Endothelial cell of umbilical vein (primary cell): ENCODE measurements at regions not wholly inside any gene's neighbourhood (a gene's known extent, or its start where the extent isn't known, plus 50 kb on each side); places are given as distances from the start of the nearest gene placed in this dataset.
"Not testable (repeated sequence)": the region's sequence is repeated elsewhere in the genome, so short reads cannot be mapped to it uniquely, and the experiment has no call there.

Source experiments
- BruUV-seq: library from RNA; stranded (reverse); fragments of 400-500 nt; replicated peaks from 2 replicates; lab custom pipeline; 2021; lab: Mats Ljungman, UMichigan
- CTCF ChIA-PET: fragments of 300-600, 350-600 bp; sonication (Branson Sonifier 250); formaldehyde crosslinking; loops from one replicate; lab custom pipeline; 2021; ENCODE audit warnings: antibody characterized with exemption, inconsistent platforms; lab: Charles Lee
- POLR2A ChIA-PET: fragments of 300-600, 350-600 bp; sonication (Branson Sonifier 250); formaldehyde crosslinking; loops from one replicate; lab custom pipeline; 2021; ENCODE audit warnings: antibody characterized with exemption, inconsistent platforms; lab: Charles Lee
- DNase-seq: peaks from one replicate; pipeline ENCODE4 v3.0.0-alpha.2; 2011; ENCODE audit warnings: low read depth, low spot score
- FAIRE-seq: peaks from 2 replicates; lab custom pipeline; 2011; peaks lifted over from hg19 to GRCh38; lab: Jason Lieb, UNC
- H2AFZ ChIP-seq: 2 replicates; pipeline ENCODE4 v1.6.0; 2012; ENCODE audit warnings: low read depth, low read length, control low read depth, inconsistent platforms
- H3K27ac ChIP-seq: 2 replicates; pipeline ENCODE4 v1.5.1; 2011; ENCODE audit warnings: low read depth, mild to moderate bottlenecking, control low read depth, low read length, moderate library complexity; ENCODE audit not compliant: insufficient read depth
- H3K27me3 ChIP-seq, 2 experiments: 2 replicates each; pipeline versions ENCODE4 v1.6.0 to v1.6.1; 2011; ENCODE audit warnings: low read length in 2 of 2, mixed read lengths in 1 of 2; ENCODE audit not compliant: control insufficient read depth in 2 of 2, insufficient read depth in 2 of 2
- H3K36me3 ChIP-seq, 2 experiments: 2 replicates in 1 of 2; 3 replicates in 1 of 2; pipeline ENCODE4 v1.5.1; 2011; ENCODE audit warnings: low read length in 2 of 2, mild to moderate bottlenecking in 1 of 2, moderate library complexity in 1 of 2; ENCODE audit not compliant: control insufficient read depth in 2 of 2, insufficient read depth in 2 of 2; ENCODE audit errors: extremely low read depth in 1 of 2
- H3K4me1 ChIP-seq: 3 replicates; pipeline ENCODE4 v1.5.1; 2011; ENCODE audit warnings: mild to moderate bottlenecking, low read length; ENCODE audit not compliant: control insufficient read depth, insufficient read depth; ENCODE audit errors: extremely low read depth
- H3K4me2 ChIP-seq: 2 replicates; pipeline ENCODE4 v1.6.1; 2011; ENCODE audit warnings: low read length, control low read depth, mixed read lengths; ENCODE audit not compliant: insufficient read depth
- H3K4me3 ChIP-seq, 3 experiments: fragments of 200-600 bp in 1 of 3; sonication (generic), shearing (Covaris generic) in 1 of 3; replicated peaks in 1 of 3; 2 replicates each; pipeline ENCODE4 v1.5.1; 2011 to 2016; ENCODE audit warnings: control low read depth in 3 of 3, low read length in 3 of 3, mild to moderate bottlenecking in 2 of 3, inconsistent platforms in 1 of 3, low read depth in 1 of 3, moderate library complexity in 1 of 3; ENCODE audit not compliant: insufficient read depth in 1 of 3
- H3K79me2 ChIP-seq: 2 replicates; pipeline ENCODE4 v1.6.0; 2012; ENCODE audit warnings: low read length, inconsistent platforms; ENCODE audit not compliant: control insufficient read depth, insufficient read depth
- H3K9ac ChIP-seq: replicated peaks from 2 replicates; pipeline ENCODE3; 2011; ENCODE audit warnings: low read length, control low read depth; ENCODE audit not compliant: insufficient read depth; ENCODE audit errors: extremely low read depth
- H3K9me1 ChIP-seq: replicated peaks from 3 replicates; pipeline ENCODE4 v1.6.0; 2011; ENCODE audit warnings: mild to moderate bottlenecking, low read length; ENCODE audit not compliant: control insufficient read depth, insufficient read depth; ENCODE audit errors: extremely low read depth
- H3K9me3 ChIP-seq: replicated peaks from 2 replicates; pipeline ENCODE4 v1.5.1; 2012; ENCODE audit warnings: low read length, inconsistent platforms; ENCODE audit not compliant: control insufficient read depth, insufficient read depth
- H4K20me1 ChIP-seq: replicated peaks from 2 replicates; pipeline ENCODE3; 2011; ENCODE audit warnings: mild to moderate bottlenecking, low read length; ENCODE audit not compliant: control insufficient read depth, insufficient read depth; ENCODE audit errors: extremely low read depth
- CTCF ChIP-seq, 2 donors: IDR thresholded peaks; 1 replicate in 1 of 2; 2 replicates in 1 of 2; pipeline ENCODE4 v1.5.1; 2011; ENCODE audit warnings: low read length in 2 of 2, mild to moderate bottlenecking in 2 of 2, moderate library complexity in 2 of 2, control low read depth in 1 of 2, inconsistent platforms in 1 of 2, low read depth in 1 of 2; ENCODE audit not compliant: insufficient read depth in 1 of 2; ENCODE audit errors: extremely low read depth in 1 of 2
- EZH2 ChIP-seq: IDR thresholded peaks from 2 replicates; pipeline ENCODE4 v1.6.1; 2012; ENCODE audit warnings: borderline replicate concordance, low read depth, mild to moderate bottlenecking, moderate library complexity, low read length, inconsistent platforms; ENCODE audit not compliant: severe bottlenecking
- FOS ChIP-seq: IDR thresholded peaks from 2 replicates; pipeline ENCODE4 v1.6.1; 2011; ENCODE audit warnings: mild to moderate bottlenecking, low read length, moderate library complexity, borderline replicate concordance; ENCODE audit not compliant: insufficient read depth
- GATA2 ChIP-seq: IDR thresholded peaks from 2 replicates; pipeline ENCODE4 v1.7.0; 2011; ENCODE audit warnings: low read depth, mild to moderate bottlenecking, moderate library complexity, mixed read lengths, low read length; ENCODE audit not compliant: insufficient read length, insufficient read depth
- JUN ChIP-seq: IDR thresholded peaks from 2 replicates; pipeline ENCODE4 v1.6.1; 2011; ENCODE audit warnings: borderline replicate concordance, low read depth; ENCODE audit not compliant: insufficient read length, insufficient read depth
- MAX ChIP-seq: IDR thresholded peaks from 2 replicates; pipeline ENCODE4 v1.6.1; 2011; ENCODE audit not compliant: insufficient read depth, insufficient read length
- MYC ChIP-seq: IDR thresholded peaks from one replicate; pipeline ENCODE4 v1.6.1; 2011; ENCODE audit warnings: mild to moderate bottlenecking, low read depth, low read length
- POLR2A ChIP-seq: IDR thresholded peaks from 2 replicates; pipeline ENCODE4 v1.6.1; 2012; ENCODE audit warnings: low read depth, mild to moderate bottlenecking, control low read depth, low read length
- POLR2AphosphoS5 ChIP-seq: IDR thresholded peaks from 2 replicates; pipeline ENCODE4 v1.6.1; 2012; ENCODE audit warnings: low read depth, mild to moderate bottlenecking, control low read depth, low read length, moderate library complexity; ENCODE audit not compliant: insufficient read depth
- dilution Hi-C: fragments of 300-500 bp; cut with MboI; formaldehyde crosslinking; loops from one replicate; pipeline ENCODE4 v1.15.0; 2019; ENCODE audit warnings: low sequenced_read_pairs; ENCODE audit not compliant: extremely low pct_ligation_motif_present
- intact Hi-C: fragments of 100-400 bp; cut with micrococcal nuclease; formaldehyde crosslinking; loops from one replicate; pipeline ENCODE4 v1.10.0; 2022

- BruUV-seq, result no TSS peak
- TF ChIP-seq MAX (no peak), MYC (no peak), CTCF (IDR thresholded peaks at IDR 0.05; ENCODE audit: extremely low read depth in 1 of 2, insufficient read depth in 1 of 2, low read depth in 1 of 2, low read length in 2 of 2) (no peak), GATA2 (no peak), FOS (no peak), JUN (no peak), EZH2 (no peak), POLR2A (no peak), POLR2AphosphoS5 (no peak)
- FAIRE-seq, result no peak
Observed at GRCh38 chr5:12947379-12947778, 997.1 kb downstream of the DNAH5 start.

GRCh38 chr5:12945477-12945876 lies 999.0 kb downstream of the DNAH5 start:
- POLR2A ChIA-PET, intact Hi-C loops, BruUV-seq, H3K4me1 ChIP-seq, H3K9ac ChIP-seq, H3K27me3 ChIP-seq, dilution Hi-C loops, H3K36me3 ChIP-seq, FAIRE-seq, H4K20me1 ChIP-seq, H3K4me2 ChIP-seq, H3K79me2 ChIP-seq, H3K9me1 ChIP-seq, H3K4me3 ChIP-seq, DNase-seq, H3K27ac ChIP-seq, H2AFZ ChIP-seq, H3K9me3 ChIP-seq, CTCF ChIA-PET: not testable (repeated sequence)

More at GRCh38 chr5:12947379-12947778, 997.1 kb downstream of the DNAH5 start:
- Histone ChIP-seq H3K9me3 (no peaks in the 10 kb centered on the region), H4K20me1 (no peaks in the 10 kb centered on the region), H3K9me1 (no peaks in the 10 kb centered on the region), H3K4me2 (no peak overlapping the region), H3K4me3 (no peak overlapping the region), H3K36me3 (no peaks in the 10 kb centered on the region), H3K9ac (no peak overlapping the region), H3K79me2 (no peaks in the 10 kb centered on the region), H3K4me1 (no peaks in the 10 kb centered on the region), H2AFZ (no peak overlapping the region), H3K27ac (no peak overlapping the region), H3K27me3 (no peaks in the 10 kb centered on the region)
- intact Hi-C loops, result no loop called here
- dilution Hi-C loops, result no loop called here
- no peak for DNase-seq
- ChIA-PET CTCF (no interaction called here), POLR2A (no interaction called here)
